ENCODE measurements at regions not wholly inside any gene's neighbourhood (a gene's known extent, or its start where the extent isn't known, plus 50 kb on each side); places are given as distances from the start of the nearest gene placed in this dataset.

GRCh38 chr2:64918220-64918886 is 70.8 kb upstream of the SLC1A4 start:
- TF ChIP-seq, protein P1, sequence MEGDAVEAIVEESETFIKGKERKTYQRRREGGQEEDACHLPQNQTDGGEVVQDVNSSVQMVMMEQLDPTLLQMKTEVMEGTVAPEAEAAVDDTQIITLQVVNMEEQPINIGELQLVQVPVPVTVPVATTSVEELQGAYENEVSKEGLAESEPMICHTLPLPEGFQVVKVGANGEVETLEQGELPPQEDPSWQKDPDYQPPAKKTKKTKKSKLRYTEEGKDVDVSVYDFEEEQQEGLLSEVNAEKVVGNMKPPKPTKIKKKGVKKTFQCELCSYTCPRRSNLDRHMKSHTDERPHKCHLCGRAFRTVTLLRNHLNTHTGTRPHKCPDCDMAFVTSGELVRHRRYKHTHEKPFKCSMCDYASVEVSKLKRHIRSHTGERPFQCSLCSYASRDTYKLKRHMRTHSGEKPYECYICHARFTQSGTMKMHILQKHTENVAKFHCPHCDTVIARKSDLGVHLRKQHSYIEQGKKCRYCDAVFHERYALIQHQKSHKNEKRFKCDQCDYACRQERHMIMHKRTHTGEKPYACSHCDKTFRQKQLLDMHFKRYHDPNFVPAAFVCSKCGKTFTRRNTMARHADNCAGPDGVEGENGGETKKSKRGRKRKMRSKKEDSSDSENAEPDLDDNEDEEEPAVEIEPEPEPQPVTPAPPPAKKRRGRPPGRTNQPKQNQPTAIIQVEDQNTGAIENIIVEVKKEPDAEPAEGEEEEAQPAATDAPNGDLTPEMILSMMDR (IDR thresholded peaks at IDR 0.05) = no peak
- TF ChIP-seq E2F5 (CRISPR knock-in tag; IDR thresholded peaks at IDR 0.05) (no peak), MLX (CRISPR knock-in tag; IDR thresholded peaks at IDR 0.05) (no peak)

Measured in WTC11 (cell line).